H9 (cell line): ENCODE measurements at regions not wholly inside any gene's neighbourhood (a gene's known extent, or its start where the extent isn't known, plus 50 kb on each side); places are given as distances from the start of the nearest gene placed in this dataset.

Experiments used
- DNase-seq: peaks from one replicate; pipeline ENCODE4 v3.0.0-alpha.2; 2017
- H2AFZ ChIP-seq: one replicate; pipeline ENCODE4 v1.6.1; 2013; ENCODE audit warnings: mild to moderate bottlenecking, low read length, control low read depth, moderate library complexity
- H2AK5ac ChIP-seq: 2 replicates; pipeline ENCODE4 v1.6.1; 2013; ENCODE audit warnings: low read length, control low read depth, mixed read lengths; ENCODE audit not compliant: insufficient read length
- H2BK120ac ChIP-seq: one replicate; pipeline ENCODE4 v1.6.1; 2013; ENCODE audit warnings: low read depth, mild to moderate bottlenecking, low read length, control low read depth, inconsistent platforms; ENCODE audit not compliant: poor library complexity, severe bottlenecking
- H2BK12ac ChIP-seq: 2 replicates; pipeline ENCODE4 v1.6.1; 2013; ENCODE audit warnings: low read length, control low read depth, mixed read lengths, low read depth; ENCODE audit not compliant: insufficient read length
- H2BK15ac ChIP-seq: 2 replicates; pipeline ENCODE4 v1.6.1; 2013; ENCODE audit warnings: low read depth, low read length, control low read depth
- H2BK20ac ChIP-seq: one replicate; pipeline ENCODE4 v1.6.1; 2013; ENCODE audit warnings: low read depth, mild to moderate bottlenecking, low read length, control low read depth, inconsistent platforms; ENCODE audit not compliant: poor library complexity, severe bottlenecking
- H2BK5ac ChIP-seq: 2 replicates; pipeline ENCODE4 v1.6.1; 2013; ENCODE audit warnings: low read length, control low read depth, mixed read lengths; ENCODE audit not compliant: insufficient read length
- H3K14ac ChIP-seq: 2 replicates; pipeline ENCODE4 v1.6.1; 2013; ENCODE audit warnings: low read length, control low read depth; ENCODE audit not compliant: insufficient read depth
- H3K18ac ChIP-seq: 2 replicates; pipeline ENCODE4 v1.6.1; 2013; ENCODE audit warnings: low read depth, mild to moderate bottlenecking, mixed read lengths, low read length, control low read depth; ENCODE audit not compliant: insufficient read length
- H3K23ac ChIP-seq: 2 replicates; pipeline ENCODE4 v1.6.1; 2013; ENCODE audit warnings: low read length, control low read depth, mixed read lengths, low read depth; ENCODE audit not compliant: insufficient read length
- H3K23me2 ChIP-seq: 2 replicates; pipeline ENCODE4 v1.6.1; 2013; ENCODE audit warnings: low read depth, mild to moderate bottlenecking, mixed read lengths, low read length, control low read depth; ENCODE audit not compliant: insufficient read length, poor library complexity, severe bottlenecking
- H3K27ac ChIP-seq: 2 replicates; pipeline ENCODE4 v1.5.1; 2013; ENCODE audit warnings: low read length, control low read depth, mixed read lengths, low read depth; ENCODE audit not compliant: insufficient read length
- H3K27me3 ChIP-seq: 2 replicates; pipeline ENCODE4 v1.6.1; 2013; ENCODE audit warnings: low read length, control low read depth, inconsistent platforms; ENCODE audit not compliant: insufficient read depth
- H3K4ac ChIP-seq: 2 replicates; pipeline ENCODE4 v1.6.1; 2013; ENCODE audit warnings: low read depth, mild to moderate bottlenecking, control low read depth, inconsistent platforms, low read length, moderate library complexity
- H3K4me1 ChIP-seq: 2 replicates; pipeline ENCODE4 v1.6.1; 2013; ENCODE audit warnings: low read length, control low read depth, inconsistent platforms; ENCODE audit not compliant: insufficient read depth
- H3K4me2 ChIP-seq: 2 replicates; pipeline ENCODE4 v1.6.1; 2013; ENCODE audit warnings: low read length, control low read depth, mixed read lengths; ENCODE audit not compliant: insufficient read length, insufficient read depth
- H3K56ac ChIP-seq: 2 replicates; pipeline ENCODE4 v1.6.1; 2013; ENCODE audit warnings: low read depth, mild to moderate bottlenecking, mixed read lengths, low read length, control low read depth; ENCODE audit not compliant: insufficient read length
- H3K79me1 ChIP-seq: 2 replicates; pipeline ENCODE4 v1.6.1; 2013; ENCODE audit warnings: low read depth, mild to moderate bottlenecking, moderate library complexity, low read length, control low read depth, inconsistent platforms; ENCODE audit not compliant: insufficient read depth, poor library complexity, severe bottlenecking
- H3K79me2 ChIP-seq: 2 replicates; pipeline ENCODE4 v1.6.1; 2013; ENCODE audit warnings: low read length, control low read depth, inconsistent platforms; ENCODE audit not compliant: insufficient read depth
- H3K9ac ChIP-seq: 2 replicates; pipeline ENCODE4 v1.6.1; 2013; ENCODE audit warnings: low read length, control low read depth, mixed read lengths; ENCODE audit not compliant: insufficient read length; ENCODE audit errors: extremely low read depth
- H3K9me3 ChIP-seq: one replicate; pipeline ENCODE4 v1.6.1; 2013; ENCODE audit warnings: low read depth, low read length, inconsistent platforms; ENCODE audit not compliant: control insufficient read depth
- H3T11ph ChIP-seq: one replicate; pipeline ENCODE4 v1.6.1; 2013; ENCODE audit warnings: mild to moderate bottlenecking, low read length, control low read depth, inconsistent platforms
- H4K20me1 ChIP-seq: one replicate; pipeline ENCODE4 v1.6.1; 2013; ENCODE audit not compliant: control insufficient read depth, insufficient read length, insufficient read depth
- H4K5ac ChIP-seq: 2 replicates; pipeline ENCODE4 v1.6.1; 2013; ENCODE audit warnings: low read depth, mild to moderate bottlenecking, mixed read lengths, low read length, control low read depth; ENCODE audit not compliant: insufficient read length
- H4K8ac ChIP-seq: replicated peaks from 2 replicates; pipeline ENCODE4 v1.6.1; 2013; ENCODE audit warnings: low read length, control low read depth, mixed read lengths, low read depth; ENCODE audit not compliant: insufficient read length
- H4K91ac ChIP-seq: 2 replicates; pipeline ENCODE4 v1.6.1; 2013; ENCODE audit warnings: low read depth, mild to moderate bottlenecking, moderate library complexity, mixed read lengths, low read length, control low read depth; ENCODE audit not compliant: insufficient read length
- H3K27ac Mint-ChIP-seq, 3 experiments: 2 replicates in 2 of 3; 3 replicates in 1 of 3; pipeline ENCODE4 v1.8.0; 2020 to 2021; ENCODE audit warnings: mixed read lengths in 3 of 3, mild to moderate bottlenecking in 1 of 3, moderate library complexity in 1 of 3
- H3K27me3 Mint-ChIP-seq: 2 replicates; pipeline ENCODE4 v1.8.0; 2021; ENCODE audit warnings: low read depth, mild to moderate bottlenecking, moderate library complexity, mixed read lengths
- H3K36me3 Mint-ChIP-seq, 3 experiments: 2 replicates in 2 of 3; 3 replicates in 1 of 3; pipeline ENCODE4 v1.8.0; 2020 to 2021; ENCODE audit warnings: low read depth in 3 of 3, mixed read lengths in 3 of 3; ENCODE audit not compliant: insufficient read depth in 1 of 3
- H3K4me1 Mint-ChIP-seq, 2 experiments: 2 replicates each; pipeline ENCODE4 v1.8.0; 2020; ENCODE audit warnings: mixed read lengths in 2 of 2
- H3K4me3 Mint-ChIP-seq, 2 experiments: 2 replicates in 1 of 2; 3 replicates in 1 of 2; pipeline ENCODE4 v1.8.0; 2020 to 2021; ENCODE audit warnings: mild to moderate bottlenecking in 2 of 2, mixed read lengths in 2 of 2, moderate library complexity in 1 of 2
- H3K9me3 Mint-ChIP-seq, 2 experiments: 2 replicates in 1 of 2; 3 replicates in 1 of 2; pipeline ENCODE4 v1.8.0; 2020; ENCODE audit warnings: mild to moderate bottlenecking in 2 of 2, mixed read lengths in 2 of 2, moderate library complexity in 1 of 2
- WGBS: extraction: QIAGEN DNeasy Blood & Tissue Kit; methylation state at CpG from one replicate; pipeline ENCODE4 v1.1.7; 2013; ENCODE audit warnings: missing lambda C conversion rate, low lambda C conversion rate, mixed read lengths; ENCODE audit not compliant: insufficient read length; ENCODE audit errors: extremely low coverage; 5-methylcytosine and 5-hydroxymethylcytosine counted together
- TF ChIP-seq, protein P1 (sequence below): fragments of 200-600 bp; sonication (generic); conservative IDR thresholded peaks from 3 replicates; pipeline ENCODE4 v1.8.0; 2021; ENCODE audit warnings: antibody characterized with exemption, mild to moderate bottlenecking

- no peak for DNase-seq
- Histone ChIP-seq H3K9ac (no peak overlapping the region), H4K8ac (no peak overlapping the region), H2BK120ac (no peak overlapping the region), H4K20me1 (no peaks in the 10 kb centered on the region), H3K79me1 (no peaks in the 10 kb centered on the region), H3K79me2 (no peaks in the 10 kb centered on the region), H2BK12ac (no peak overlapping the region), H2BK5ac (no peak overlapping the region), H3K23me2 (no peaks in the 10 kb centered on the region), H3K4me1 (peaks cover 2% of the 10 kb centered on the region; the same call in 1 of the 2 replicates), H3K4me2 (no peak overlapping the region), H3K27ac (no peak overlapping the region), H3K14ac (no peak overlapping the region), H2BK15ac (no peak overlapping the region), H3K4ac (no peak overlapping the region), H2AK5ac (no peak overlapping the region), H4K91ac (no peak overlapping the region), H3K9me3 (no peaks in the 10 kb centered on the region), H3K23ac (no peak overlapping the region), H3T11ph (no peak overlapping the region), H3K27me3 (no peaks in the 10 kb centered on the region), H3K56ac (no peak overlapping the region), H2AFZ (no peak overlapping the region), H2BK20ac (no peak overlapping the region), H4K5ac (no peak overlapping the region), H3K18ac (no peak overlapping the region)
- WGBS = no CpG with 5 or more reads among the region's 1 CpG
- Mint-ChIP-seq H3K27me3 (no peaks in the 10 kb centered on the region), H3K36me3 (0 out of 7 replicates have a peak, but pooled peaks cover 0 to 3% (median 0%) of the 10 kb centered on the region in 3 experiments), H3K27ac (no peak overlapping the region), H3K9me3 (no peaks in the 10 kb centered on the region; a peak in 1 of 5 replicates), H3K4me1 (peaks cover 15 to 20% of the 10 kb centered on the region in 2 experiments), H3K4me3 (no peak overlapping the region)
- TF ChIP-seq, protein P1, sequence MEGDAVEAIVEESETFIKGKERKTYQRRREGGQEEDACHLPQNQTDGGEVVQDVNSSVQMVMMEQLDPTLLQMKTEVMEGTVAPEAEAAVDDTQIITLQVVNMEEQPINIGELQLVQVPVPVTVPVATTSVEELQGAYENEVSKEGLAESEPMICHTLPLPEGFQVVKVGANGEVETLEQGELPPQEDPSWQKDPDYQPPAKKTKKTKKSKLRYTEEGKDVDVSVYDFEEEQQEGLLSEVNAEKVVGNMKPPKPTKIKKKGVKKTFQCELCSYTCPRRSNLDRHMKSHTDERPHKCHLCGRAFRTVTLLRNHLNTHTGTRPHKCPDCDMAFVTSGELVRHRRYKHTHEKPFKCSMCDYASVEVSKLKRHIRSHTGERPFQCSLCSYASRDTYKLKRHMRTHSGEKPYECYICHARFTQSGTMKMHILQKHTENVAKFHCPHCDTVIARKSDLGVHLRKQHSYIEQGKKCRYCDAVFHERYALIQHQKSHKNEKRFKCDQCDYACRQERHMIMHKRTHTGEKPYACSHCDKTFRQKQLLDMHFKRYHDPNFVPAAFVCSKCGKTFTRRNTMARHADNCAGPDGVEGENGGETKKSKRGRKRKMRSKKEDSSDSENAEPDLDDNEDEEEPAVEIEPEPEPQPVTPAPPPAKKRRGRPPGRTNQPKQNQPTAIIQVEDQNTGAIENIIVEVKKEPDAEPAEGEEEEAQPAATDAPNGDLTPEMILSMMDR = no peak
Measured at GRCh38 chr2:63735931-63736330, 105.8 kb upstream of the UGP2 start.
